ENCODE measurements at regions not wholly inside any gene's neighbourhood (a gene's known extent, or its start where the extent isn't known, plus 50 kb on each side); places are given as distances from the start of the nearest gene placed in this dataset.

DNA sequence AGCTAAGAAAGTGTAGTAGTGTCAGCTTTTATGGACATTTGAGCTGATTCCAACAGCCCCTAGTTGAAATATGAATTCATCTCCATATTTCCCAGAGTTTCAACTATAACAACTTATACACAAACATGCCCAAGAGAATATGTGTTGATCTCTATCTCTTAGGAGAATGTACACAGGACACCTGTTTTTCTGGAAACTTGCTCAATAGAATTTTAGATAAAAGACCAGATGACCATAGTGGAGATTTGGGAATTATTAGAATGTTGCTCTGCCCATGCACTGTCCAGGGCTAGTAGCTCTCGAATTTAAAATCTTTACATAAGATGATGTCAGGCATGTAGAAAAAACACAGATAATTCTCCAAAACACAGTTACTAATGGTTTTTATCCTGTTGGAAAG is 162.3 kb upstream of the VRK2 start:
- no TSS peak for BruUV-seq (replicated peaks)
- Histone ChIP-seq H3K4me1 (ENCODE audit: control insufficient read depth, extremely low read depth, insufficient read depth, low read length) (no peaks in the 10 kb centered on the region), H3K9me3 (replicated peaks; ENCODE audit: control insufficient read depth, insufficient read depth, low read length) (no peaks in the 10 kb centered on the region), H3K9me1 (replicated peaks; ENCODE audit: control insufficient read depth, extremely low read depth, insufficient read depth, low read length) (no peaks in the 10 kb centered on the region), H3K36me3 (ENCODE audit: control insufficient read depth in 2 of 2, extremely low read depth in 1 of 2, insufficient read depth in 2 of 2, low read length in 2 of 2) (no peaks in the 10 kb centered on the region), H3K27ac (ENCODE audit: insufficient read depth, low read depth, low read length) (no peak overlapping the region), H3K4me2 (ENCODE audit: insufficient read depth, low read length) (no peak overlapping the region), H3K27me3 (ENCODE audit: control insufficient read depth in 2 of 2, insufficient read depth in 2 of 2, low read length in 2 of 2) (no peaks in the 10 kb centered on the region), H3K79me2 (ENCODE audit: control insufficient read depth, insufficient read depth, low read length) (no peaks in the 10 kb centered on the region), H3K9ac (replicated peaks; ENCODE audit: extremely low read depth, insufficient read depth, low read length) (no peak overlapping the region), H3K4me3 (replicated peaks in 1 of 3; ENCODE audit: insufficient read depth in 1 of 3, low read depth in 1 of 3, low read length in 3 of 3) (no peak overlapping the region), H4K20me1 (replicated peaks; ENCODE audit: control insufficient read depth, extremely low read depth, insufficient read depth, low read length) (no peaks in the 10 kb centered on the region), H2AFZ (ENCODE audit: low read depth, low read length) (no peak overlapping the region)
- FAIRE-seq: no peak
- no peak for DNase-seq (ENCODE audit: low read depth, low spot score)
- intact Hi-C loops (cut with micrococcal nuclease) (no loop called here), dilution Hi-C loops (cut with MboI; ENCODE audit: extremely low pct_ligation_motif_present, low sequenced_read_pairs) (no loop called here)
- TF ChIP-seq, protein P1, sequence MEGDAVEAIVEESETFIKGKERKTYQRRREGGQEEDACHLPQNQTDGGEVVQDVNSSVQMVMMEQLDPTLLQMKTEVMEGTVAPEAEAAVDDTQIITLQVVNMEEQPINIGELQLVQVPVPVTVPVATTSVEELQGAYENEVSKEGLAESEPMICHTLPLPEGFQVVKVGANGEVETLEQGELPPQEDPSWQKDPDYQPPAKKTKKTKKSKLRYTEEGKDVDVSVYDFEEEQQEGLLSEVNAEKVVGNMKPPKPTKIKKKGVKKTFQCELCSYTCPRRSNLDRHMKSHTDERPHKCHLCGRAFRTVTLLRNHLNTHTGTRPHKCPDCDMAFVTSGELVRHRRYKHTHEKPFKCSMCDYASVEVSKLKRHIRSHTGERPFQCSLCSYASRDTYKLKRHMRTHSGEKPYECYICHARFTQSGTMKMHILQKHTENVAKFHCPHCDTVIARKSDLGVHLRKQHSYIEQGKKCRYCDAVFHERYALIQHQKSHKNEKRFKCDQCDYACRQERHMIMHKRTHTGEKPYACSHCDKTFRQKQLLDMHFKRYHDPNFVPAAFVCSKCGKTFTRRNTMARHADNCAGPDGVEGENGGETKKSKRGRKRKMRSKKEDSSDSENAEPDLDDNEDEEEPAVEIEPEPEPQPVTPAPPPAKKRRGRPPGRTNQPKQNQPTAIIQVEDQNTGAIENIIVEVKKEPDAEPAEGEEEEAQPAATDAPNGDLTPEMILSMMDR (IDR thresholded peaks at IDR 0.05; ENCODE audit: extremely low read depth in 1 of 2, insufficient read depth in 1 of 2, low read depth in 1 of 2, low read length in 2 of 2): no peak
- TF ChIP-seq MYC (IDR thresholded peaks at IDR 0.05; ENCODE audit: low read depth, low read length) (no peak), FOS (IDR thresholded peaks at IDR 0.05; ENCODE audit: borderline replicate concordance, insufficient read depth, low read length) (no peak), POLR2AphosphoS5 (IDR thresholded peaks at IDR 0.05; ENCODE audit: insufficient read depth, low read depth, low read length) (no peak), GATA2 (IDR thresholded peaks at IDR 0.05; ENCODE audit: insufficient read depth, insufficient read length, low read depth, low read length) (no peak), POLR2A (IDR thresholded peaks at IDR 0.05; ENCODE audit: low read depth, low read length) (no peak), JUN (IDR thresholded peaks at IDR 0.05; ENCODE audit: borderline replicate concordance, insufficient read depth, insufficient read length, low read depth) (no peak), EZH2 (IDR thresholded peaks at IDR 0.05; ENCODE audit: borderline replicate concordance, low read depth, low read length, severe bottlenecking) (no peak)
- TF ChIP-seq, protein P2, sequence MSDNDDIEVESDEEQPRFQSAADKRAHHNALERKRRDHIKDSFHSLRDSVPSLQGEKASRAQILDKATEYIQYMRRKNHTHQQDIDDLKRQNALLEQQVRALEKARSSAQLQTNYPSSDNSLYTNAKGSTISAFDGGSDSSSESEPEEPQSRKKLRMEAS (IDR thresholded peaks at IDR 0.05; ENCODE audit: insufficient read depth, insufficient read length): no peak
- POLR2A ChIA-PET: no interaction called here
- CTCF ChIA-PET: interaction anchor here (0.8 to 1.6 kb wide), 3 partner anchors 18 to 564 kb away, joined by 3 to 7 read pairs (median 4); no protein-coding TSS in a partner anchor

Data from endothelial cell of umbilical vein (primary cell).